Hepatocyte (in vitro differentiated cells): ENCODE measurements at regions not wholly inside any gene's neighbourhood (a gene's known extent, or its start where the extent isn't known, plus 50 kb on each side); places are given as distances from the start of the nearest gene placed in this dataset.

ENCODE experiments used
- EZH2 ChIP-seq: fragments of 200-600 bp; sonication (generic); IDR thresholded peaks from 2 replicates; pipeline ENCODE4 v1.6.1; 2016; ENCODE audit warnings: antibody characterized with exemption, mild to moderate bottlenecking, borderline replicate concordance
- TF ChIP-seq, protein P1 (sequence below): fragments of 200-600 bp; sonication (generic); IDR thresholded peaks from 2 replicates; pipeline ENCODE4 v1.5.1; 2016; ENCODE audit warnings: antibody characterized with exemption, mild to moderate bottlenecking; ENCODE audit not compliant: poor library complexity

DNA sequence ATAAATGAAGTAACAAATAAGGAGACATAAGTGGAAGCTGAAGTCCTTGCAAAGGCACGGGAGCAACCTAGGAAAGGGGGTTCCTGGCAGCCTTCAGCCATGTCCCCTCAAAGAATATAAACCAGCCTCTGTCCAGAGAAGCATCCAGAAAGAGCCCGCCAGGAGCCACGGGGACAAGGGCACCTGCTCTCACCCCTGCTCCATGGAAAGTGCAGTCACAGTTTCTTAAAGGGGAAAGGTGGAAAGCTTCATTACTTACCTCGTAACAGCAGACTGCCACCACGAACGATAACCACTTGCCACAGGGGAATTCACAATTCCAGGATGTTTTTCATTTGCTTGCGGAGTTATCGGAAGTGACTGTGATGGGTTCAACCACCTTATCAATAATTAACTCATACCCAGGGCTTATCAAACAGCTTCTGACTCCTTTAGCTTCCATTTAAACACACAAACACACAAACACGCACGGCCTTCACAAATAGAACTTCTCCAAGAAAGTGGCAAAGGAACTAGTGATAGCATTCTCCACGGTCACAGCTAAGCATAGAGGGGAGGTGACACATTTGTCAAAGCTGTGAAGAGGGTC is 134.2 kb upstream of the IGF1R start:
- TF ChIP-seq, protein P1, sequence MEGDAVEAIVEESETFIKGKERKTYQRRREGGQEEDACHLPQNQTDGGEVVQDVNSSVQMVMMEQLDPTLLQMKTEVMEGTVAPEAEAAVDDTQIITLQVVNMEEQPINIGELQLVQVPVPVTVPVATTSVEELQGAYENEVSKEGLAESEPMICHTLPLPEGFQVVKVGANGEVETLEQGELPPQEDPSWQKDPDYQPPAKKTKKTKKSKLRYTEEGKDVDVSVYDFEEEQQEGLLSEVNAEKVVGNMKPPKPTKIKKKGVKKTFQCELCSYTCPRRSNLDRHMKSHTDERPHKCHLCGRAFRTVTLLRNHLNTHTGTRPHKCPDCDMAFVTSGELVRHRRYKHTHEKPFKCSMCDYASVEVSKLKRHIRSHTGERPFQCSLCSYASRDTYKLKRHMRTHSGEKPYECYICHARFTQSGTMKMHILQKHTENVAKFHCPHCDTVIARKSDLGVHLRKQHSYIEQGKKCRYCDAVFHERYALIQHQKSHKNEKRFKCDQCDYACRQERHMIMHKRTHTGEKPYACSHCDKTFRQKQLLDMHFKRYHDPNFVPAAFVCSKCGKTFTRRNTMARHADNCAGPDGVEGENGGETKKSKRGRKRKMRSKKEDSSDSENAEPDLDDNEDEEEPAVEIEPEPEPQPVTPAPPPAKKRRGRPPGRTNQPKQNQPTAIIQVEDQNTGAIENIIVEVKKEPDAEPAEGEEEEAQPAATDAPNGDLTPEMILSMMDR, result no peak
- no peak for TF ChIP-seq EZH2
